ENCODE measurements at regions not wholly inside any gene's neighbourhood (a gene's known extent, or its start where the extent isn't known, plus 50 kb on each side); places are given as distances from the start of the nearest gene placed in this dataset.
A peak's percentile ranks its signal among the peaks of the same experiment; 100 is the strongest.
"Not testable (repeated sequence)": the region's sequence is repeated elsewhere in the genome, so short reads cannot be mapped to it uniquely, and the experiment has no call there.

DNA sequence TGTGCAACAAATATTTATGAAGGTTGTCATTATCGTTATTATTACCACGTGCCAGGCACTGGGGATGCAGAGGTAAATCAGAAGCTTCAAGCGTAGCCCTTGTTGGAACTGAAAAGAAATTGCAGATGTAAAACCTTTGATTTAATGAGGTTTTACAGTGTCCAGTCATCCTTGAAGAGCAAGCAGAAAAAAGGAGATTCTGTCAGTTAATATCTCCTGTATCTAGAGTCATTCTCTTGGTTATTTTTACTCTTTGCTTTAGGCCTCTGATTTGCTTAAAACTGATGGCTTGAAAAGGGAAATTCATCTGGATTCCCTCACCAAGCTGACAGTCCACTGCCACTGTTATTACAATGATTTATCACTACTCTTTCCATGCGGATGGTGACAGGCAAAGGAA lies 179.3 kb downstream of the GALC start:
- DNase-seq = no peak

DNA sequence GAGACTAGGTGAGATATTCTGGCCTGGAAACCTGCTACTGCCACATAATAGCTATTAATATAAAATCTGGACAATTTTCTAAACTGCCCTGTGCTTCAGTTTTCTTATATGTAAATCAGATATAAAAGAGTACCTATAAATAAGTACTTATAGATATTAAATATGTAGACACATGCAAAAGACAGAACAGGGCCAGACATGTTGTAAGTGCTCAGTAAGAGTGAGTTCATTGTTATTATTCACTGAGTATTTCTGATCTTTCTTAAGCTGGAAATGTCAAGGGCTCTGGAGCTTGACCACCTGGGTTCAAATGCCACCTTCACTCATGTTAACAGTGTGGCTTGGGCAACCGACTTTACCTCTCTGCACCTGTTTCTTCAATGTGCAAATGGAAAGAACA lies 179.8 kb downstream of the GALC start:
- DNase-seq = no peak

DNA sequence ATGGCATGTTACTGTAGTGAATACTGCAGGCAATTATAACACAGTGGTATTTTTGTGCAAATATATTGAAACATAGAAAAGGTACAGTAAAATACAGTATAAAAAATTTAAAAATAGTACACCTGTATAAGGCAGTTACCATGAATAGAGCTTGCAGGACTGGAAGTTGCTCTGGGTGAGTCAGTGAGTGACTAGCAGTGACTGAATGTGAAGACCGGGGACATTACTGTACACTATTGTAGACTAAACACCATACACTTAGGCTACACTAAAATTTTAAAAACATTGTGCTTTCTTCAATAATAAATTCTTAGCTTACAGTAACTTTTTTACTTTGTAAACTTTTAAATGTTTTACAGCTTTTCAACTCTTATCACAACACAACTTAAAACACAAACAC lies 181.7 kb downstream of the GALC start:
- no peak for DNase-seq

DNA sequence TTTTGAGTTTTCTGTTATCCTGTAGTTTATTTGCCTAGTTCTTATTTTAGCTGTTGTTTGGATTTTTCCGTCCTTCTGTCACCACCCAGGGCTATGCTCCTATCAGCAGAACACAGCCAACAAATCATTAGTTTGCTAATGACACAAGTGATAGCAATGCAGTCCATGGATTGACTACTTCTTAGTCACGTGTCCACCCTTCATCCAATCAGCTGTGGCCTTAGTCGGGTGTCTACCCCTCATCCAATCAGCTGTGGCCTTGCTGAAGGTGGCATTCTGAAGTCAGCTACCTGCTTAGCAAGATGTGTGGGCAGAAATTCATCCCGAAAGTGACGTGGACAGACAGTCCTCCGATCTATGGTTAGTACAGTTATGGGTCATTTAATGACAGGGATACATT lies 182.3 kb downstream of the GALC start:
- no peak for DNase-seq

DNA sequence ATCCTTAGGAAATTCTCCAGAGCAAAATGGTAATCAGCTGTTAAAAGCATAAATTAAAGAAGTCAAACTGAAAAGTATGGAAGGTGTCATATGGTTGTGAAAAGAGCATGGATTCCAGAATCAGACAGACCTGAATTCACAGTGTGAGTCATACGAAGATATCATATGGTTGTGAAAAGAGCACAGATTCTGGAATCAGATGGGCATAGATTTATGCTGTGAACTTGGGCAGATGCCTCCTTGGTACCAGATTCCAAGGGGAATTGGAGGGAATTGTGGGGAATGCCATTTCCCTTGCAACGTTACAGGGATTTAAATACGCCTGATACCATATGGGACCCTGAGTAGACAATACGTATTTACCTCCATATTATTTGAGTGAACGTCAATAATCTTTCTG lies 183.7 kb downstream of the GALC start:
- no peak for DNase-seq

DNA sequence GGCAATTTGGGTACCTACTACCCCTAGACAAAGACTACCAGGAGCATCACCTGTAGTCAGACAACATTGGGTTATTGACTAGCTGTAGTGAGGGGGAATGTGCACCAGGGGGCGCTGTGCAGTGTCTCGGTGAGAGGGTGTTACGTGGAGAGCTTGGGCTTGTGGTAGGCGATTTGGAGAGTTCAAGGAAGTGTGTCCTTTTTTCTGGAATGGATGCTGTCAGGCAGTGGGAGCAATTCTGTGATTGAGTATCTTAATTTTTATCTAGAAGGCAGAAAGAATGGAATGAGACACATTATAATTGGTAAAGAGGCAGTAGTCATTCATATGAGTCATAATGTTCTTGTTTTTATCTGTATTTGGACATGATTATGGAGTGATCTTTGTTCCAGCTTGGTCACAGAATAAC lies 187.7 kb downstream of the GALC start:
- DNase-seq = no peak

DNA sequence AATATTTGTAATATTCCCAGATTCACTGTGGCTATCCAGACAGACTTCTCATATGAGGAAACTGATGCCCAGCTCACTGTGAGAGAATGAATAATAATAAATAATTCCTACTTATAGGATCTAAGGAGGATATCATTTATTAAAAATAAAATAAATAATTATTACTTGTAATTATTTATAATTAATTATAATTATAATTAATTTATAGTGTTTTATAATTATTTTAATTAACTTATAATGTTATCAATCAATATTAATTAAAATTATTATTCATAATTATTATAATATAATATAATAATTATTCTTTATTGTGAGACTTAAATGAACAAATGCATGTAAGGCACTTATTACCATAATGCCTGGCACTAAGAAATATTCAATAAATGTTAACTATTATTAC lies 192.8 kb downstream of the GALC start:
- no peak for DNase-seq

DNA sequence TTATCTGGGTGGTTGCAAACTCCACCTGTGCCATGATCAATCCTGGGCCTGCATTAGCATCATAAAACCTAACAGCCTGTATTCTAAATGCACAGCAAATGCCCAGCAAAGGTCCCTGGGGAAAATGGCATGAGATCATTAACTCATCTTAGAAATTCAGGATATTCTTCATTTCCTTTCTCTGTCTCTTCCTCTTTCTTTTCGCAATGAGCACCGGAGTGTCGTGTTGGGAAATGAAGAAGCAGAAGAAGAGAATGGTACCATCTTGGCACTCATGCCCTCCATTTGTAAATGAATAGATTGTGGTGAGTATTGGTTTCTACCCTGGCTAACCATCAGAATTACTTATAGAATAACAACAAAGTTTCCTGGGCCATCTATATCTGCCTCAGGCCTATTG lies 193.6 kb downstream of the GALC start:
- no peak for DNase-seq

DNA sequence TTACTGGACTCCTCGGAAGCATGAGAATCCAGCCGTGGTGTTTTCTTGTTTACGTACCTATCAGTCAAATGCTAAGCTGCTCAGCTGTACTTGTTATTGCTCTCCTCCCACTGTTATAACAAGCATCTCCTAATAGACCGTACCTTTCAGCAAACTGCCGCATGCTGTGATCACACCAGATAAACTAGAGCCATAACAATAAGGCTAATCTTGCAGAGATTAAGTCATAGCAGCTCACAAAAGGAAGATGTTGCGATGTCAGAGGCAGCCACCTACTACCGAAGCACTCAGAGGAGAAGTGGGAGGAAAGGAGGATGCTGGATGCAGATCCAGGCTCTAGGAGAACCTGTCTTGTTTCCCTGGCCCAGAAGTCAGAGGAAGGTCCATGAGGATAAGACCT lies 196.0 kb downstream of the GALC start:
- peak; percentile 80 for DNase-seq

DNA sequence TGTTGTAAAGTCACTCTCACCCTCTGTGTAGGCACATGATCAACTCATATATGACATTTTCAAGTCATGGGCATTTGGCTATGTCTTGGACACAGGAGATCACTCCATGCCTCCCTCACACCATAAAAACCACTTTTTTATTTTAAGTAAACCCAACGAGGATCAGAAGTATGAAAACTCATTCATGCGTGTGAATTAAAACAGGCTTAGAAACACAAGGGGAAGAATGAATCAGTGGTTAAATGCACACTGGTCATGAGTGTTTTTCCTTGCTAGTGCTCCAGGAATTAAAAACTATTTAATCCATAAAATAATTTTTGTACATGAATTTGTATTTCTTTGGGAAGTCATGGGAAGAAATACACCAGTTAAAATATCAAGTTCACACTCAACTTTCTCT lies 198.4 kb downstream of the GALC start:
- DNase-seq = no peak

DNA sequence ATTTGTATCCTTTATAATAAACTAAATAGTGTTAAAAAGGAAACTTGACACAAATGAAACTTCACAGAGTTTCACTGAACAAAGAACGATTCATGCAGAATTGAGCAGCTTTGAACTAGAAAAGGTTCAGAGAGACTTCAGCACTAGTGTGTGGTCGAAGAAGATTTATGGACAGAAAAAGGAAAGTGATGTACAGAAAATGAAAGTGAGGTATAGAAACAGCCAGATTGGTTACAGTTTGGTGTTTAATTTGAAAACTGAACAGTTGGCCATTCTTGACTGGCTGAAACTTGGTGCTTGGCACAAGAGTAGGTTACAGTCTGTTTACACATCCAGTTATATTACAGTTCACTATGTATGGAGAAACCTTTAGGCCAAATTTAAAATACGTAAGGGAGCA lies 207.1 kb downstream of the GALC start:
- DNase-seq = no peak

DNA sequence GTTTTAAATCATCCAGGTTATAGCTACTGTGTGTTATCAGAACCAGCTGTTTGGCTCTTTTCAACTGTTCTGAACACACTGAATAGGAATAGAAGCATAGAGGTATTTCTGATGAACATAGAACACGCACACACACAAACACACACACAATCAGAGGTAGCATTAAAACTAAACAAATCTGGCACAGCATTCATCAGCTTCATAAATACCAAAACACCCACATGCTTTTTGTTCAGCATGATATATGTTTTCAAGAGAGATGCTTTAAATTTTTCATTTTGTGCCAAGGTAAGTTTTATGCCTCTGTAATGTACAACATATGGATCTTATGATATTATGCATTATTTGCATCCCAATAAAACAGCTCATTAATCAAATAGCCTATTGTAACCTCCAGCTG lies 208.6 kb downstream of the GALC start:
- DNase-seq = no peak

DNA sequence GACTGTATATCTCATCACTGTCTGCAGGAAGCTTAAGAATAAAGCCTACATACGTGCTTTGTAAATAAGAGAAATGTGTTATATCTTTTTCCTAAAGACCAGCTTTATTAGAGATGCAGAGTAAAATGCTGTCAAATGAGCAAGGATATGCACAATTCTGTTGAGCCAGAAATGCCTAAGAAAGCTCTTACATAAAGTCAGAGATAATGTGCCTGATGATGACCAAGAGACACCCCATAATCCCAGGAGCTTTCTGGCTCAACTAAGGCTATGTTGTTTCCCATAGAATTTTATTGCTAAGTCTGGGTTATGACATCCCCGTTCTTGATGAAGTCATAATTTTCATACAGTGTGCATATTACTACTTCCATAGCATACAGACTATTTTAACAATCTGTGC lies 209.9 kb downstream of the GALC start:
- DNase-seq = no peak

DNA sequence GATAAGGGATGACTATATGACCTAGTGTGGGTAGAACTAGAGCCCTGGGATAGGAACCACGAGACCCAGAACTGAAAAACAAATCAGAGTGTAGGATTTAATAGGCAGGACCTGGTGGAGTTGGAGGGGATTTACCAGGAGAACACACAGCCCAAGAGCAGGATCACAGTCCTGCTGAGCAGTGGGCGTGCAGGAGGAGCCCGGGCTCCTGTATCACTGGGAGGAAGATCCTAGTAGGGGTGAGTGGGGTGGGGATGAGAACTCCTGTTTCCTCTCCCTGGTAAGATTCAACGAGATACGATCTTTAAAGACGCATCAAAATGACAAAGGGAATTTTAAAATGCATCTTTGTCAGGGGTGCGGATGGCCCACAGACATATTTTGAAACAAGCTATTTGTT lies 220.1 kb downstream of the GALC start:
- DNase-seq = no peak

DNA sequence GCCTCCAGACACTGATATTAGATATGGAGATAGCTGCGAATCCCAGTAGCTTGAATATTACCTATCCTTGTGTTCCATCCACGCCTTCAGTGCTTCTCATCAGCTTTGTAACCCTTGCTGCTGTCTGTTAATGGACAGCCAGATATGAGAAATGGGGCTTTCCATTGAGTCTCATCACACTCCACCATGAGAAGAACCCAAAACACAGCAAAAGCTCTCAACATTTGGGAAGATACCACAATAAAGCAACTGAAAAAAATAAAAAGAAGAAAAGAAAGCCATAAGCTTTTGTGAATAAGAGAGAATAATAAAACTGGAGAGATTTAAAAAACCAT lies 225.4 kb downstream of the GALC start:
- DNase-seq = no peak

DNA sequence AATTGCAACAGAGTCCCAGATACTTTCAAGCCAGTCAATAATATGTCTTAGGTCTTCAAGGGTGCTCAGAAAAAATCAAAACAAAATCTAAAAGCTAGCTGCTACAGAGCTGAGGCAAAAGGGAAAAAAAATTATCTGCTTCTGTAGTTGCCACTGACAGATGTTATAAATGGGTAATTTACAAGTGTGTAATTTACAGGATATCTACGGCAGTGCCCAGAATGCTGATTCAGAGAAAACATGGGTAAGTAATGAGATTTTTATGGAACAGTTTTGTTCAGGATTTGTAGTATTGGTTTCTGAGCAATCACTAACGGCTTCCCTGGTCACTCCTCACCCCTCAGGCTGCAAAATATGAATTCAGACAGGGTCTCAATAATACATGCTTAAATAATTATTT lies 234.1 kb downstream of the GALC start:
- no peak for DNase-seq

DNA sequence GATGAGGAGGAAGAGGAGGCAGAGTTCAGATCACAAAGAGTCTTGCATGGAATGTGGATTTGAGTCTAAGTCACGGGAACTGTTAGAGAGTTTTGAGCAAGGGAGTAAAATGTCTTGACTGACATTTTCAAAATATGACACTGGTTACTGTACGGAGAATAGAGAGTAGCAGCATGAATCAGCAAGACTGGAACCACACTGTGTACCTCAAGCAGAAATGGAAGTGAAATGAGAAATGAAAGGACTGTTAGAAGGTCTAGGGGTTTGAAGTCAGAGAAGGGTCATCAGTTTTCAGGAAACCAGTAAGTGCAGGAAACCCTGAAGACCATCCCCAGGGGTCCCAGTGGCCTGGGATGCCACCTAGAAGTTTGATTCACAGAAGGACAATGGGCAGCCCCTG lies 236.3 kb downstream of the GALC start:
- DNase-seq = no peak

DNA sequence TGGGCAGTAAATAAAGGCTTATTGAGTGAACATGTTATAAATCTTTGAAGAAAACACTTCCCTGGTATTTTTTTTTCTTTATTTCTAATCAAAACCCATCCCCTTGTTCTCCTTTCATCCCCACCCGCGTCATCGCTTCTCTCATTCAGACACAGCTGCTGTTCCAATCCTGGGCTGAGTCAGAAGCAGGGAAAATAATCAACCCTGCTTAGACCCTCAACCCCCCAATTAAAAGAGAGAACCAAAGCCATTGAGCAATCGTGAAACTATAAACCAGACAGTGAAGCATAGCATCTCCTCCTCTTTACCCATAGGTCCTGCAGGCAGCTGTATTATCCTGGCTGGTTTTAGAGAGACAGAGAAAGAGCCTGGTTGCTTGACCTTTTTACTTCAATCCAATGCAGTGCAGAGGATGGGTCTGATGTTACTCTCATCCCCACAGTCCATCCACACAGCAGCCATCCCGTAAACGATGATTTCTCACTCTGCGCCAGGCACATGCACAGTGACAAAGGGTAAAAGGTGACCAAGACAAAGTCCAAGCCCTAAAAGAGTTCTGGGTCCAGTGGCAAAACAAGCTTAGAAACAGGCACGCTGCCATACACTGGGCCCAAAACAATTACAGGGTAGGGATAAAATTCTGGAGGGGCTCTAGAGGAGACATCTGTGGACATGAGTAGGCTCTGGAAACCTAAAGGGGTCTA lies 238.3 kb downstream of the GALC start:
- no peak for DNase-seq

DNA sequence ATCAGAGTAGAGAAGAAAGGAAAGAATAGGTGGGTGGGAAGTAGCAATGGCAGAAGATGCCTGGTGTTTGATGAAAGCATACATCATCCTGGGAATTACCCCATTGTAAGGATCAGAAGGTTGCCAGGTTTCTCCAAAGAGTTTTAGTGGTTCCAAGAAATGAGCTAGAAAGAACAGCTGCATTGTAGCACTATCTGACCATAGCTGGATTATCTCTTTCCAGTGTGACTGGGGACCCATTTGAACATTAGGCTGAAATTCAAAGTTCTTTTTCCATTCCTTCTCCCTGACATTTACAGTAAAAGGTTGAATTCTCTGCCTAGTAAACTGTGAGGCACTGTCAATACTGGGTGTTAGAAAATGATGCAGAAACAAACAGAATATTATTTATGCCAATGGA lies 244.4 kb downstream of the GALC start:
- DNase-seq = no peak

DNA sequence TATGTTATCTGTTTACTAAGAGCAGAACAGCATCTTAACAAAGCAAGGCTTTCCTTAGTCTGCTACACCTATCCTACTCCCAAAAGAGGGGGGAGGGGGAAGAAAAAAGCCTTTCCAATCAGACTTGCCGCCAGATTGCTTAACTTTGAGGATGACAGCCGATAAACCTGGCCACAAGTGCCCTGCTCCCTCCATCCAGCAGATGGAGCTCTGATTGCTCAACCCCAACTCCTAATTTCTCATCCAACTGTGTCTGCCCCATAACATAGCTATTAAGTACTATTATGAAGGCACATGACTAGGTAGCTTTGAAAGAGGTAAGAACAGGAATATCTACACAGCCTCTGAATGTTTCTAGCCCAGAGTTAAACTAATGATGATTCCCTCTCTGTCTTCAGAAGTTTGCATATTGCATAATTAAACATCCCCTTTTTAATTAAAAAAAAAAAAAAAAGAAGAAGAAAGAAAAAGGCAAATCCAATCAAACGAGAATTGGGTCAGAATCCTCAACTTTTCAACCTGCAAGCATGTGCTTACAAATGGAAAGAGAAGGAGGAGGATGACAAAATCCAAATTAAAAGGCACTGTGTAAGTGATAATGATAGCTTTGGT lies 247.4 kb downstream of the GALC start:
- peak; percentile 25 for DNase-seq

DNA sequence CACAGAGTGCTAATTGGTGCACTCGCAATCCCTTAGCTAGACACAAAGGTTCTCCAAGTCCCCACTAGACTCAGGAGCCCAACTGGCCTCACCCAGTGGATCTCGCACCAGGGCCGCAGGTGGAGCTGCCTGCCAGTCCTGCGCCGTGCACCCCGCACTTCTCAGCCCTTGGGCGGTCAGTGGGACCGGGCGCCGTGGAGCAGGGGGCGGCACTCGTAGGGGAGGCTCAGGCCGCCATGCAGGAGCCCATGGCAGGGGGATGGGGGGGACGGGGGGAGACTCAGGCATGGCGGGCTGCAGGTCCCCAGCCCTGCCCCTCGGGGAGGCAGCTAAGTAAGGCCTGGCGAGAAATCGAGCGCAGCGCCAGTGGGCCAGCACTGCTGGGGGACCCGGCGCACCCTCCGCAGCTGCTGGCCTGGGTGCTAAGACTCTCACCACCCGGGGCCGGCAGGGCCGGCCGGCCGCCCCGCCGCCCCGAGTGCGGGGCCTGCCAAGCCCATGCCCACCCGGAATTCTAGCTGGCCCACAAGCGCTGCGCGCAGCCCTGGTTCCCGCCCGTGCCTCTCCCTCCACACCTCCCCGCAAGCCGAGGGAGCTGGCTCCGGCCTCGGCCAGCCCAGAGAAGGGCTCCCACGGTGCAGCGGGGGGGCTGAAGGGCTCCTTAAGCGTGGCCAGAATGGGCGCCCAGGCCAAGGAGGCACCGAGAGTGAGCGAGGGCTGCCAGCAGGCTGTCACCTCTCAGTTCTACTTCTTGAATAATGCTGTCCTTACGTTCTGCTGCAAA lies 258.2 kb downstream of the GALC start:
- DNase-seq = not testable (repeated sequence)

DNA sequence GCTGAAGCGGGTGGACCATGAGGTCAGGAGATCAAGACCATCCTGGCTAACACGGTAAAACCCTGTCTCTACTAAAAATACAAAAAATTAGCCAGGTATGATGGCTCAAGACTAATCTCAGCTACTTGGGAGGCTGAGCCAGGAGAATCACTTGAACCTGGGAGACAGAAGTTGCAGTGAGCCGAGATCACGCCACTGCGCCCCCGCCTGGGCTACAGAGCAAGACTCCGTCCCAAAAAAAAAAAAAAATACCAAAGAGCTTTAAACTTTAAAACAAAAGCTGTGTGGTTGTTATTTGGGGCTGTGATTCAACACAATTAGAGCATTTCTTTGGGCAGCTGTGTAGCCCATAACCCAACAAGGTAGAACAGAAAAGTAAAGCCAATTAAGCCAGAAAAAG lies 259.9 kb downstream of the GALC start:
- not testable (repeated sequence) for DNase-seq

DNA sequence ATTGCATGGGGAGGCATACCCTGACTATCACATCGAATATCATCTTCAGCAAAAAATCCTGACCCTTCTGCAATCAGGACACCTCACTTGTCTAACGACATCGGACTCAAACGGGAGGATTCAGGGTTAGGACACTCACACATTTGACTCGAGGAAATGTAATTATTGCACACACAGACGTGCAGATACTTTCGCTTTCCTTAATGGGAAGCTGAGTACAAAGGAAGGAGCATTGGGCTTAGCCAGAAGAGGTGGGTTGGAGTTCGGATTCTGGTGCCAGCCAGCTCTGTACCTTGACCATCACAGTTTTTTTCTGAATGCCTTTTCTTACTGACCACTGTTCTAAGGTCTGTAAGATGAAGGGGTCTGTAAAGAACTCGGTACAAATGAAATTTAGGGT lies 260.4 kb downstream of the GALC start:
- DNase-seq = no peak

DNA sequence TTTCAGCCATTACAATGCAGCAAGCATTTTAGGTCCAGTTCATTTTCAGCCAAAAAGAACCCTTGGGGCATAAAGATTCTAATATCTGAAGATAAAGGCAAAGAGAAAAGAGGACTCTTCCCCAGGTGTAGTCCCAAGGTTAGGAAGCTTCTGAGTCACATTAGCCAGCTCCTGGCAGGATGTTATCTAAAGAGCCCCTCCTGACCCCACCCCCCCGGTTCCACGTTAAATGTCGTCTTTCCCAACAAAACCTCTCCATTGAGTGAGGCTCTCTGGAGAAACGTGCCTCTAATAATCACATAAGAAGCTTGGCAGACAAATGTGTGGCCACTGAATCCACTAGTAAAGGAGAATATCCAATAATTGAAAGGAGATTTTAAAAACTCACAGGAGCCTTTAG lies 267.7 kb downstream of the GALC start:
- DNase-seq = no peak

Measured in NCI-H345 (cell line).